Ovary (tissue), 3 donors: ENCODE measurements at regions not wholly inside any gene's neighbourhood (a gene's known extent, or its start where the extent isn't known, plus 50 kb on each side); places are given as distances from the start of the nearest gene placed in this dataset.

Source experiments
- POLR2A ChIP-seq: fragments of 450-650 bp; IDR thresholded peaks from one replicate; pipeline ENCODE4 v1.6.1; 2017; ENCODE audit warnings: antibody characterized with exemption, mild to moderate bottlenecking, moderate library complexity
- TF ChIP-seq, protein P1 (sequence below), 3 donors: fragments of 450-650 bp in 2 of 3; fragments of 200-600 bp in 1 of 3; IDR thresholded peaks; one replicate each; pipeline versions ENCODE4 v1.5.1 to v1.8.0; 2016 to 2022; ENCODE audit warnings: antibody characterized with exemption in 3 of 3, mild to moderate bottlenecking in 1 of 3
- donor health status: DM: no; HTN: no; CAD: no.

DNA sequence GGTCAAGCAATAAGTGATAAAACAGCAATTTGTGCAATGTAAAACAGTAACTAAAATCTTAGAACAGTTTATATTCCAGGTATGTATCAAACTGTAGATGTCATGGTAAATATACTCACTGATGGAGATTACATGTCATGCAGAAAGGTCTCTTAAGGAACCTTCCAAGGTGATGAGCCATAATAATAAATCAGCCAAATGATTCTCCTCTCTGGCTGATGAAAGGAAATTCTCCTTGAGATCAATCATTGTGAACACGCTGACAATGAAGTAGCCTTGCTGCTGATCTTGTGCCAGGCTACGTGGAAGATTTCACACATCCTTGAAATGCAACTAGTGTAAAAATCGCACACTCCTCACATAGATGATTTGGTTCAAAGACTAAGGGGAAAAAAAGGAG, 392.5 kb upstream of the CDH7 start:
- TF ChIP-seq POLR2A, result no peak
- TF ChIP-seq, protein P1, sequence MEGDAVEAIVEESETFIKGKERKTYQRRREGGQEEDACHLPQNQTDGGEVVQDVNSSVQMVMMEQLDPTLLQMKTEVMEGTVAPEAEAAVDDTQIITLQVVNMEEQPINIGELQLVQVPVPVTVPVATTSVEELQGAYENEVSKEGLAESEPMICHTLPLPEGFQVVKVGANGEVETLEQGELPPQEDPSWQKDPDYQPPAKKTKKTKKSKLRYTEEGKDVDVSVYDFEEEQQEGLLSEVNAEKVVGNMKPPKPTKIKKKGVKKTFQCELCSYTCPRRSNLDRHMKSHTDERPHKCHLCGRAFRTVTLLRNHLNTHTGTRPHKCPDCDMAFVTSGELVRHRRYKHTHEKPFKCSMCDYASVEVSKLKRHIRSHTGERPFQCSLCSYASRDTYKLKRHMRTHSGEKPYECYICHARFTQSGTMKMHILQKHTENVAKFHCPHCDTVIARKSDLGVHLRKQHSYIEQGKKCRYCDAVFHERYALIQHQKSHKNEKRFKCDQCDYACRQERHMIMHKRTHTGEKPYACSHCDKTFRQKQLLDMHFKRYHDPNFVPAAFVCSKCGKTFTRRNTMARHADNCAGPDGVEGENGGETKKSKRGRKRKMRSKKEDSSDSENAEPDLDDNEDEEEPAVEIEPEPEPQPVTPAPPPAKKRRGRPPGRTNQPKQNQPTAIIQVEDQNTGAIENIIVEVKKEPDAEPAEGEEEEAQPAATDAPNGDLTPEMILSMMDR (IDR thresholded peaks at IDR 0.05), result no peak
